GM19468 (cell line): ENCODE measurements at regions not wholly inside any gene's neighbourhood (a gene's known extent, or its start where the extent isn't known, plus 50 kb on each side); places are given as distances from the start of the nearest gene placed in this dataset.
"Not testable (repeated sequence)": the region's sequence is repeated elsewhere in the genome, so short reads cannot be mapped to it uniquely, and the experiment has no call there.

Experiments
- ATAC-seq: cut with Tn5 transposase; IDR thresholded peaks from one replicate; pipeline ENCODE4 v1.9.1; 2021; ENCODE audit warnings: mild to moderate bottlenecking, moderate library complexity, moderate number of reproducible peaks; ENCODE audit not compliant: unreplicated experiment; ENCODE audit errors: extremely low read depth

- ATAC-seq = no peak
These were observed 120.2 kb upstream of the NCAM2 start for GRCh38 chr21:20877976-20878375.

- no peak for ATAC-seq
These were observed 115.5 kb upstream of the NCAM2 start for GRCh38 chr21:20882462-20883407.

GRCh38 chr21:20883408-20883800 lies 114.8 kb upstream of the NCAM2 start:
- ATAC-seq = no peak

GRCh38 chr21:20902511-20902910 lies 95.7 kb upstream of the NCAM2 start:
- no peak for ATAC-seq

- no peak for ATAC-seq
These were observed 95.2 kb upstream of the NCAM2 start for GRCh38 chr21:20902998-20903397.

- ATAC-seq = not testable (repeated sequence)
These were observed 70.7 kb upstream of the NCAM2 start for GRCh38 chr21:20927555-20927954.

- ATAC-seq = no peak
These were observed 55.7 kb upstream of the NCAM2 start for GRCh38 chr21:20942523-20942922.

GRCh38 chr21:20943561-20943997 lies 54.6 kb upstream of the NCAM2 start:
- no peak for ATAC-seq

GRCh38 chr21:20944139-20944538 lies 54.1 kb upstream of the NCAM2 start:
- ATAC-seq = no peak

- no peak for ATAC-seq
These were observed 51.5 kb upstream of the NCAM2 start for GRCh38 chr21:20946701-20947100.
